Activated T-cell treated with anti-CD3 and anti-CD28 coated beads, Interleukin-2, amount 50 U/mL, for 72 hours (primary cell): ENCODE measurements at regions not wholly inside any gene's neighbourhood (a gene's known extent, or its start where the extent isn't known, plus 50 kb on each side); places are given as distances from the start of the nearest gene placed in this dataset.

ENCODE experiments used
- ATAC-seq, 2 donors: fragments of 150-1000 bp; cut with Tn5 transposase; replicated peaks in 1 of 2; 2 replicates each; pipeline ENCODE4 v1.10.0; 2021; ENCODE audit warnings: moderate library complexity in 2 of 2, mild to moderate bottlenecking in 1 of 2
- DNase-seq, 2 donors: peaks; one replicate each; pipeline ENCODE4 v3.0.0; 2021 to 2022; ENCODE audit warnings: mixed read lengths in 1 of 2
- H3K27ac Mint-ChIP-seq: one replicate; pipeline ENCODE4 v1.8.0; 2022; ENCODE audit warnings: mild to moderate bottlenecking, moderate library complexity, mixed read lengths
- H3K27me3 Mint-ChIP-seq: one replicate; pipeline ENCODE4 v1.8.0; 2022; ENCODE audit warnings: low read depth, mixed read lengths
- H3K36me3 Mint-ChIP-seq, 2 donors: one replicate each; pipeline ENCODE4 v1.8.0; 2022; ENCODE audit warnings: mixed read lengths in 2 of 2, mild to moderate bottlenecking in 1 of 2; ENCODE audit not compliant: insufficient read depth in 2 of 2
- H3K4me1 Mint-ChIP-seq: one replicate; pipeline ENCODE4 v1.8.0; 2022; ENCODE audit warnings: low read depth, mixed read lengths
- H3K4me3 Mint-ChIP-seq, 2 donors: one replicate each; pipeline ENCODE4 v1.8.0; 2022; ENCODE audit warnings: mild to moderate bottlenecking in 2 of 2, mixed read lengths in 2 of 2, moderate library complexity in 2 of 2
- H3K9me3 Mint-ChIP-seq, 2 donors: one replicate each; pipeline ENCODE4 v1.8.0; 2022; ENCODE audit warnings: mixed read lengths in 2 of 2

DNA sequence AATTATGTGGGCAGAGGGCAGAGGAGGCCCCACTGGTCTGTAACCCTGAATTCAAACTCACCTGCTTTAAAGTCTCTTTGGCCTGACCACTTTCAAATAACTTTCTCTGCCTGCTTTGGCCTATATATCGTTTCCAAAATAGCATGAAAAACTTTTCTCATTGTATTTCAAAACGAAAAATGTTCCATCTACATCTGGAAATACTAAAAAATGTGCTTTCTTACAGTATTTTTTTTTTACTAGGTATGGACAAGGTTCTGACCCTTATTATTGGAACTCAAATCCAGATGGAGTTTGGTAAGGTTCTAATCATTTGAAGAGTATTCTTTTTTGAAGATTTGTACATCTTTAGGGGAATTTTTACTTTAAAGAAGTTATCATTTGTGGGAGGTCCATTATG is 241.9 kb downstream of the PAX1 start:
- Mint-ChIP-seq H3K27me3 (no peaks in the 10 kb centered on the region), H3K4me1 (no peaks in the 10 kb centered on the region), H3K9me3 (peaks cover 6 to 9% of the 10 kb centered on the region in 2 donors), H3K36me3 (no peaks in the 10 kb centered on the region), H3K4me3 (no peak overlapping the region), H3K27ac (no peak overlapping the region)
- no peak for DNase-seq
- ATAC-seq, result no peak

DNA sequence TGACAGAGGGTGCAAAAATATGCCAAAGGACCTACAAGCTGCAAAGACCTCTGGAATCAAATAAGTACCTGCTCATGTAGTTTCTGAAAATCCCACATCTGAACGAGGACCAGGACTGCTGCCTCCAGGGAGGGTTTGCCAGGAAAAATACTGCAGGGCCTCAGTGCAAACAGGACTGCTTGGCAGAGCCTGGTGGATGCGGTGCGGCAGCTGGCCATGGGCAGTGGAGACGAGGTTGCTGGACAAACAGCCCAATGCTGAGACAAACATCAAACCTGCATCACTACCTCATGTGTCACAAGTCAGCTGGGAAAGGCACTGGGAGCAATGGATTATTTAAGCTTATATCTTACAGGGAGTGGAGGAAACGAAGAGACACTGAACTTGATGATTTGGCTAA is 238.8 kb downstream of the PAX1 start:
- Mint-ChIP-seq H3K9me3 (peaks cover 3 to 7% of the 10 kb centered on the region in 2 donors), H3K27ac (no peak overlapping the region), H3K4me3 (no peak overlapping the region), H3K36me3 (no peaks in the 10 kb centered on the region), H3K27me3 (no peaks in the 10 kb centered on the region), H3K4me1 (no peaks in the 10 kb centered on the region)
- DNase-seq (no peak), ATAC-seq (no peak)

DNA sequence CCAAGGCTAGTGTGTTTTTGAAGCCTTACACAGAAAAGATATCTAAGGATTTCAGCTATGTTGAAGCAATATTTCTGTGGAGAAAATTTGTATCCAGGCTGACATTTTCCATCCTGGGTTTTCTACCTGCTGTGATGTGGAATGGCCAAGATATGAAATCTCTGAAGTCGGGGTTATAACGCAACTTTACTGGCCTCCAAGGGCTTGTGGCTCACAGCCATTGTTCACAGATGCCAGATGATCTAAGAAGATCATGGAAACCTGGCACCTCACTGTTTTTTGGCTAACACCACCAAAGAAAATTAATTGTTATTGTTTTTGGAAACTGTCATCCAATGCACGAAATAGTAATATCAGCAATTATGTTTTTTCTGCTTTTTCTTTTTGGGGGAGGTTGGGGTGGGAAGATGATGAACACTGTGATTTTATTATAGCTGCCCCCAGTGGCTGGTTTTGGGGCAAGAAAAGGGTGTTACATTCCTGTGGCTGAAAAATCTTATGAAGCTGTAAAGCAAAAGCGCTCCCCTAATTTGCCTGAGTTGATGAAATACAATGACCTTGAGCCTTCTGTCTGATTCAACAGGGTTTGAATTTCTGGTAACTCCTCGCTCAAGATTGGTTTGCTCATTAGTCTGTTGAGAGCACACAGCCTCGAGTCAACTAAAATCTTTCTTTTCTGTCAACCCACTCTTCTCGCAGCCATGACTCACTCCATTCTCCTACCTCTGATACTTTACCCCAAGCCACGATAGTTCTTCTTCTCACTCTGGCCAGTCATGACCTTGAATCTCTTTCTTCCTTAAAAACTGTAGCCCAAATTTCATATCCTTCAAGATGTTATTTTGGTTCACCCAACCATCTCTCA is 236.7 kb downstream of the PAX1 start:
- no peak for ATAC-seq

DNA sequence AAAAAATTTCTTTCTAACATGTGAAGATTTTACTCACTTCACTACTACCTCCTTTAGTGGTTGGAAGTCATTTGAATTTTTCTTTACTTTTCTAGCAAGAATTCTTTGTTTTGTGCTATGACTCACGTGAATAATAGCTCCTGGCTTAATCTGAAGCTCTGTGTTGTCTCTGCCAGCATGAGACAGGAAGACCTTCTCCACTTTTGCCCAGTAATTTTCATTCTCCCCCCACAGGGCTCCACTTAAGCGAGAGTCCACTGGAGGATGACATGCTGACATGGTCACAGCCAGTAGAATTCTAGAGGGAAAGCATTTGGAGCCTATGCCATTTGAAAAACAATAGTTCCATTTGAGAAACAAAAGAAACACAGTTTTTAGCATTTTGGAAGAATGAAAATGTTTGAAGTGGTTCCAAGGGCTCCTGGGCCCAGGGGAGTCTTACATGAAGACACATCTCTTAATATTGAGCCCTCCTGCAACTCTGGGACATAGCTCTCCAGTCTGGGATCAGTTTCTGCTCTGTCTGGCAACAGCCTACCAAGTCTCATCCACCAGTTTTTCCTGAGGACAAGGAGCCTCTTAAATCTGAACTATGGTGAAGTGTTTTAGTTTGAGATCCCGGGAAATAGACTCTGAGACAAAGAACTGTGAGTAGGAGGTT is 231.4 kb downstream of the PAX1 start:
- H3K36me3 Mint-ChIP-seq, result no peaks in the 10 kb centered on the region
- H3K4me3 Mint-ChIP-seq, result no peak overlapping the region
- H3K27ac Mint-ChIP-seq, result no peak overlapping the region
- peaks cover 0 to 1% of the 10 kb centered on the region in 2 donors for H3K9me3 Mint-ChIP-seq
- H3K4me1 Mint-ChIP-seq, result no peaks in the 10 kb centered on the region
- no peak for DNase-seq
- no peak for ATAC-seq
- no peaks in the 10 kb centered on the region for H3K27me3 Mint-ChIP-seq

More for the DNA sequence above, 236.7 kb downstream of the PAX1 start:
- H3K9me3 Mint-ChIP-seq, result peaks cover 3 to 4% of the 10 kb centered on the region in 2 donors
- no peaks in the 10 kb centered on the region for H3K27me3 Mint-ChIP-seq
- no peaks in the 10 kb centered on the region for H3K36me3 Mint-ChIP-seq
- H3K27ac Mint-ChIP-seq, result no peak overlapping the region
- no peak for DNase-seq
- H3K4me1 Mint-ChIP-seq, result no peaks in the 10 kb centered on the region
- no peak overlapping the region for H3K4me3 Mint-ChIP-seq

DNA sequence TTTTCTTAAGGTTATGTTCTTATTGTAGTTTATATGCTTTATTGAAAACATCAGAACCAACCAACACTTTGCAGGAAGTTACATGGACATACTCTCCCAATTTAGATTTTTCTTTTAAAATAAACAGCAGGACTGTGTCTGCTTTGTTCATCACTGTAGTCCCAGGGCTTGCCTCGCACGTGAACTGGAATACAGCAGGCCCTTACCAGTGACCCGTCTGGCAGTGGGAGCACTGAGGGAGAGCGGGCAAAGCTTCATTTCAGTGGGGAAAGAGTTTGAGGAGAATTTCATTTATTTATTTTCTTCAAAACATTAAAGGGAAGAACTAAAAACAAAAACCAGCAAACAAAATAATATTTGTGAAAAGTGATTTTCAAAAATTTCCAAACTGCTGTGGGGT is 230.8 kb downstream of the PAX1 start:
- Mint-ChIP-seq H3K9me3 (peaks cover 1 to 2% of the 10 kb centered on the region in 2 donors), H3K27me3 (no peaks in the 10 kb centered on the region)

DNA sequence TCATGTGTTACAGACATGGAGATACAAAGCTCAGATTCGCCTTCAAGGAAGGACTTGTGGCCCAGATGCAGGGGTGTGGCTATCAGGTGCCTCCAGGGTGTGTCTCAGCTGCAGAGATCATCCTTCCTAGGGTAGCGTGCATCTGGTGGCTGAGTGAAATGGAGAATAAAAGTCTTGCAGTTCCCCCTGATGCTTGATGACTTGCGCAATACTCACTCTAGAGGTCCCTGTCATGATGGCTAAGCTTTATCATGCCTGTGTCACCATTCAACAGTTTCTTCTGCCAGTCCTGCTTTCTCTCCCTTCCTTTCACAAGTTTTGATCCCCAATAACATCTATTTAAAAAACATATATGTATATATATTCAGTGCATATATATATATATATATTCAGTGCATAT is 228.1 kb downstream of the PAX1 start:
- ATAC-seq (no peak), DNase-seq (no peak)
- H3K27ac Mint-ChIP-seq, result no peak overlapping the region
- H3K4me3 Mint-ChIP-seq, result no peak overlapping the region
- no peaks in the 10 kb centered on the region for H3K4me1 Mint-ChIP-seq
- no peaks in the 10 kb centered on the region for H3K36me3 Mint-ChIP-seq
- no peaks in the 10 kb centered on the region for H3K27me3 Mint-ChIP-seq
- H3K9me3 Mint-ChIP-seq, result peaks cover 1 to 2% of the 10 kb centered on the region in 2 donors

More for the DNA sequence above, 230.8 kb downstream of the PAX1 start:
- no peak for DNase-seq
- H3K36me3 Mint-ChIP-seq, result no peaks in the 10 kb centered on the region
- no peak overlapping the region for H3K4me3 Mint-ChIP-seq
- ATAC-seq, result no peak
- no peak overlapping the region for H3K27ac Mint-ChIP-seq
- no peaks in the 10 kb centered on the region for H3K4me1 Mint-ChIP-seq

DNA sequence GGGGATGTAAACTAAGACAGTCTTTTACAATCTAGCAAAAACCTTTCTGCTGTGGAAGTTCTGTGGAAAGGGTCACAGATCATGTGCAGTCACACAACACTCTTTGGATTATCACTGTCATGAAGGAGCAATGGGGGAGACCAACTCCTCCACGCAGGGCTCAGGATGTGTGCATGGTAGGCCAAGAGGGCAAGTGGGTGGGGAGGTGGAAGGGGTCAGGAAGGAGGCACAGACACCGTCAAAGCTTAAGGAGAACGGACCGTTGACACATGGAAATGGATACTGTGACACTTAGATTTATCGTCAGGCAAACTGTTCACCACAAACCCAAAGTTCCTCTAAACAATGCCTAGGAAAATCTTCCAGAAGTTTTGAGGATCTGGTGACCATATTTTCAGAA is 215.8 kb downstream of the PAX1 start:
- Mint-ChIP-seq H3K4me3 (no peak overlapping the region), H3K27ac (no peak overlapping the region), H3K36me3 (peaks cover 0 to 1% of the 10 kb centered on the region in 2 donors), H3K9me3 (peaks cover 4 to 13% of the 10 kb centered on the region in 2 donors), H3K27me3 (no peaks in the 10 kb centered on the region), H3K4me1 (no peaks in the 10 kb centered on the region)
- DNase-seq (no peak), ATAC-seq (no peak)

DNA sequence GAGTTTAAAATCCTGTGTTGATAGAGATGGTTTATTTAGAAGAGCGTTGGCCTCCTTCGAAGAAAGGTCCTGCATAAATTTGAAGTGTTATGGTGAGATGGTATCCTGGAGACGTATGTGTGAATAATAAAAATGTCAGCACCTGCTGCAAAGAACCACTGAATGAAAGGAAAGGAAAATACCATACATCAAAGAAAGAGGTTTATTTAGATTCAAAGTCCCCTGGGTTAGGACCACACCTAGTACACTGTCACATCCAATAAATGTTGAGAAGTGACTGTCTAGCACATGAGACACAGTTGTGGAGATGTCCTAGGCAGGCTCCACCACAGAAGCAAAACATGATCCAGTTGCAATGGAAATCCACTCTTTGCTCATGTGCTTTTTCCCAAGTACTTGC is 214.7 kb downstream of the PAX1 start:
- H3K27ac Mint-ChIP-seq, result no peak overlapping the region
- DNase-seq, result no peak
- H3K27me3 Mint-ChIP-seq, result no peaks in the 10 kb centered on the region
- no peak overlapping the region for H3K4me3 Mint-ChIP-seq
- ATAC-seq, result no peak
- H3K36me3 Mint-ChIP-seq, result peaks cover 0 to 1% of the 10 kb centered on the region in 2 donors
- no peaks in the 10 kb centered on the region for H3K4me1 Mint-ChIP-seq
- H3K9me3 Mint-ChIP-seq, result peaks cover 4 to 11% of the 10 kb centered on the region in 2 donors

DNA sequence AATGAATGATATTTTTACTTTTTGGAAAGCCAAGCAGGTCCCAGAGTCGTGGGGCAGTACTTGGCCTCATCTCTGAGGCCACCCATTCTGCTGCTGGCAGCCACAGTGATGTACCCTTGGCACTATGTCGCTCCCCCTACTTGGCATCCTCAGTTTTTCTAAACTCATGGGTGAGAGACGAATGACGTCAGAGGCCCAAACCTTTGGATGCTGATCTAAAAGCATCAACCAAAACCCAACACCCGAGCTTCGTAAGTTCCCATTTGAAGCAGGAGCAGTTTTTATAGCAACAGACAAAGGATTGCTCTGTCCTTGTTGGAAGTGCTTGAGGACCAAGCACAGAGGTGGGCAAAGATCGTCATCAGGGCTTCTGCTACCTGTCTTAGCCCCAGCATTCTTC is 212.9 kb downstream of the PAX1 start:
- Mint-ChIP-seq H3K4me3 (no peak overlapping the region), H3K9me3 (peaks cover 2 to 8% of the 10 kb centered on the region in 2 donors), H3K27ac (no peak overlapping the region), H3K27me3 (no peaks in the 10 kb centered on the region), H3K36me3 (peaks cover 2% of the 10 kb centered on the region in 2 donors), H3K4me1 (no peaks in the 10 kb centered on the region)
- no peak for ATAC-seq
- DNase-seq, result no peak

DNA sequence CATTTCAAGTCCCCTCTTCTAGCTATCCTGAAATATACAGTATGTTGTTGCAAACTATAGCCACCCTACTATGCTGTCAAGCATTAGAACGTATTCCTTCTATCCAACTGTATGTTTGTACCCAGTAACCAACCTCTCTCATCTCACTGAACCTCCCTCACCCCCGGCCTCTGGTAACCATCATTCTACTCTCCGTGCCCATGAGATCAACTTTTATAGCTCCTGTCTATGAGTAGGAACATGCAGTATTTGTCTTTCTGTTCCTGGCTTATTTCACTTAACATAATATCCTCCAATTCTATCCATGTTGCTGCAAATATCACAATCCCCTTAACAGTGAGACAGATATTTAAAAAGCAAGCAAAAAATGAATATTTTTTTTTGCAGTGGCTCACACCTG is 196.9 kb downstream of the PAX1 start:
- Mint-ChIP-seq H3K4me1 (no peaks in the 10 kb centered on the region), H3K4me3 (no peak overlapping the region), H3K36me3 (no peaks in the 10 kb centered on the region), H3K9me3 (peaks cover 2 to 10% of the 10 kb centered on the region in 2 donors), H3K27me3 (no peaks in the 10 kb centered on the region), H3K27ac (no peak overlapping the region)
- DNase-seq, result no peak
- no peak for ATAC-seq

DNA sequence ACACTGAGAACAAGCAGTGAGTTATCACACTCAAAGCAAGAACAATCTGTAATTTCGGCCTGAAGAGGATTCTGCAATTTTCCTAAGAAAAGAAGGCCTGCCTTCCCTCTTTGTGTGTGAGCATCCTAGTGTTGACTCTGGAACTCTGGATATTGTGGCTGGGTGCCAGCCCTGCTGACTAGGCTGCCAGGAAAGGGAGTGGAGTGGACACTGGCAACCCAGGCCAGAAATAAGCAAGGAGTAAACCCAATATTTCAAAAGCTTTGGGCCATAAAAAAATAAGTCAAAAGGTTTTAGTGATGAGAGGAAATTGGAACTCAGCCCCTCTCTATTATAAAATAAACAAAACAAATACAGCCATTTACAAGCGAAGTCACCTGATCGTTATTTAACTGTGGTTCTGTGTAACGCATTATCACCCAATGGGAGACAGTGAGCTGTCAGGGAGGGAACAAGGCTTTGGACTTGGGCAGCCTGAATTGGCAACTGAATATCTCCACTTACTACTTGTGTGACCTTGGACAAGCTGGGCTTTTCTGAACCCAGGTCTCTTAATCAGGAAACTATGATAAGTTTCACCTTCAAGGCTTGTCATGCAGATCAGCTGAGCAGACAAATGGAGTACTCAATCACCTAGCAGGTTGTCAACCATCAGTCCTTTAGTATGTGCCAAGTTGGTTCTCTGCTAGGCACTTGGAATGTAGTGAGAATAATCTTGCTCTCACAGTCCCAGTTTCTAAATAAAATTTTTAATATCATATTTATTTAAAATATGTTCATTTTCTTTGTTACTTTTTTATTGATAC is 196.2 kb downstream of the PAX1 start:
- ATAC-seq, result no peak
- no peaks in the 10 kb centered on the region for H3K4me1 Mint-ChIP-seq
- peaks cover 2 to 10% of the 10 kb centered on the region in 2 donors for H3K9me3 Mint-ChIP-seq
- no peak overlapping the region for H3K27ac Mint-ChIP-seq
- H3K27me3 Mint-ChIP-seq, result no peaks in the 10 kb centered on the region
- H3K36me3 Mint-ChIP-seq, result no peaks in the 10 kb centered on the region
- DNase-seq, result no peak
- no peak overlapping the region for H3K4me3 Mint-ChIP-seq

DNA sequence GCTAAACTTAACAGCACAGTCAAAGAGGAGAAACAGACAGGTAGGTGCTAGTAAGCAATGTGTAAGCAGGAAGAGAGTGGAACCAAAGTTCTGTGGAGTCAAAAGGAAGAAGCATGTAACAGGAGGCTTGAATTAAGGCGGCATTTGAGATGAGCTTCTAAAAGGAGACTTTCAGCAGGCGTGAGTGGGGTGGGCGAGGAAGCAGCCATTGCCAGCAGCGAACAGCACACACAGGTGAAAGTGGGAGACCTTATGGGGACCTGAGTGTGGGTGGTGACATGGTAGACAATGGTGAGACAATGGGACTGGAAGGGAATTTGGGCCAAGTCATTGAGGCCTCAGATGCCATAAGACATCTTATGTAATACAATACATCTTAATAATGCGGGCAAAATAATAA is 195.0 kb downstream of the PAX1 start:
- Mint-ChIP-seq H3K4me3 (no peak overlapping the region), H3K9me3 (peaks cover 2 to 10% of the 10 kb centered on the region in 2 donors), H3K27me3 (no peaks in the 10 kb centered on the region), H3K36me3 (no peaks in the 10 kb centered on the region), H3K27ac (no peak overlapping the region), H3K4me1 (no peaks in the 10 kb centered on the region)
- no peak for DNase-seq
- ATAC-seq, result no peak

DNA sequence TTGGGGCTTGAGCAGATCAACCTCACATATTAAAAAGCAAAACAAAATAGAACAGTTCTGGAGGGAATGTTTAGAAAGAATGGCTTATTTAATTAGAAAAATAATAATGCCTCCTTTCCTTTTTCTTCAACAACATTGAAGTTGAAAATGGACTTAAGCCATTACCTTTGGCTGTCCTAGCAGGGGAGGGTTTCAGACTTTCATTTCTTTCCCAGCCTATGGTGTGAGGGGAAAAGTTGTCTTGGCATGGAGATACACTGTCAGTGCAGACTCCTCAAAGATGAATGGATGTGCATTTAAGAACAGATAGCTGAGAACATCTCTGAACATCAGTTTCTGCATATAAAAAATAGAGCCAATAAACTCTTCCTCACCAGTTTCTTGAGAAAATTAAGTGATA is 169.5 kb downstream of the PAX1 start:
- Mint-ChIP-seq H3K4me3 (no peak overlapping the region), H3K4me1 (no peaks in the 10 kb centered on the region), H3K36me3 (no peaks in the 10 kb centered on the region), H3K27ac (no peak overlapping the region), H3K9me3 (peaks cover 6 to 9% of the 10 kb centered on the region in 2 donors), H3K27me3 (no peaks in the 10 kb centered on the region)
- no peak for DNase-seq
- ATAC-seq, result no peak
